ENCODE measurements at regions not wholly inside any gene's neighbourhood (a gene's known extent, or its start where the extent isn't known, plus 50 kb on each side); places are given as distances from the start of the nearest gene placed in this dataset.
A peak's percentile ranks its signal among the peaks of the same experiment; 100 is the strongest.

DNA sequence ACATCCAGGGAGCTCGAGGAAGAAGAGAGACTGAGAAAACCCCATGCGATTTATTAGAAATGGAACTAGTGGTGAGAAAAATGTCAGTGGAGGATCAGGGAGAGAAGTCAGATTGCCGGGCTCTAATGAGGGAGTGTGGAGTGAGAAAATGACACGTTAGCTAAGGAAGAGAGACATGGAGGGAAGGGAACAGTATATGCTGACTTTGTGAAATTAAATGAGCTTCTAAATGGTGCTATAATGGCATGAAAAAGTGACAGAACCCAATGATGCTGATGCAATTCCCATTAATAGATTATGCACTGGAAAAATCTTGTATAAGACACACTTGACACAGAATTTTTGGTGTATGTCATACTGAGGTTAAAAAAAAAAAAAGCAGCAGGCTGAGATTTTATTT, 112.6 kb downstream of the HSPH1 start:
- DNase-seq (ENCODE audit: low read depth in 2 of 2): no peak

DNA sequence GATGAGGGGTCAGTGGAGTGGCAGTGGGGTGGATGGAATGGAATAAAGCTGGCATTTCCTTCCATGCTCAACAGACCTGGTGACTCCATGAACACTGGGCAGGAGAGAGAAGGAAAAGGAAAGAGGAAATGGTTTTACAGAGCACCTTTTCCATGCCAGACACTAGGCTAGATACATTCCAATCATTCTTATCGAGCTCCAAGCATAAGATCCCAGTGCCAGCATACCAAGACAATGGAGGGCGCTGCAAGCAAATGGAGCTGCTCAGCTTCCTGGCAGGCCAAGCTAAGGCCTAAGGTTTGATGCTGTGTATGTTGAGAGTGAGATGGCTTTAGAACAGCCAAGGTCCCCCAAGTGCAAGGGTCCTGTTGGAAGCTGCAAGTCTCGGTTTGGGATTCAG, 113.2 kb downstream of the HSPH1 start:
- no peak for DNase-seq (ENCODE audit: low read depth in 2 of 2)

DNA sequence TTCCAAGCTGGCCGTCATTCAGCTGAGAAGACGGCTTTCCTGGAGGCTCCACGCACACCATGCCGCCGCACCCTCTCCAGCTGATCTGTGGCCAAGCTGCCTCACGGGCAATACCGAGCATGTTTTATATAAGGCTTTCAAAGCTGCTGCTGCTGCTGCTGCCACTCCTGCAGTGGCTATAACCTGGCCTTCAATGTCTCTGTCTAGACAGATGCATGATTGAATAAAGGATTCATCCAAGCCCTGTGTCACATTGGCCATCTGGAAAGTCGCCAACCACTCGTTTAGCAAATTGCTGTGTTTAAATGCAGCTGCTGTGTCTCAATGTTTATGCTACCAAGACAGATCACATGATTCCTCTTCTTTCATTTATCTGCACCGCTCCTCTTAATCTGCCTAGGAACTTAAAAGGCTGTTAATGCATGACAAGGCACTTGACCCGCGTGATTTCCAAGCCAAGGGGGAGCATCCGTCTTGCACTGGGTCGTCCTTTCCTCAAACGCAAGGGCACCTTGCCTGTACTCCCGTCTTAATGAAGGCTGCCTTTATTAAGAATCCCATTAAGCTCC, 114.3 kb downstream of the TEX26 start:
- DNase-seq (ENCODE audit: low read depth in 2 of 2): no peak

DNA sequence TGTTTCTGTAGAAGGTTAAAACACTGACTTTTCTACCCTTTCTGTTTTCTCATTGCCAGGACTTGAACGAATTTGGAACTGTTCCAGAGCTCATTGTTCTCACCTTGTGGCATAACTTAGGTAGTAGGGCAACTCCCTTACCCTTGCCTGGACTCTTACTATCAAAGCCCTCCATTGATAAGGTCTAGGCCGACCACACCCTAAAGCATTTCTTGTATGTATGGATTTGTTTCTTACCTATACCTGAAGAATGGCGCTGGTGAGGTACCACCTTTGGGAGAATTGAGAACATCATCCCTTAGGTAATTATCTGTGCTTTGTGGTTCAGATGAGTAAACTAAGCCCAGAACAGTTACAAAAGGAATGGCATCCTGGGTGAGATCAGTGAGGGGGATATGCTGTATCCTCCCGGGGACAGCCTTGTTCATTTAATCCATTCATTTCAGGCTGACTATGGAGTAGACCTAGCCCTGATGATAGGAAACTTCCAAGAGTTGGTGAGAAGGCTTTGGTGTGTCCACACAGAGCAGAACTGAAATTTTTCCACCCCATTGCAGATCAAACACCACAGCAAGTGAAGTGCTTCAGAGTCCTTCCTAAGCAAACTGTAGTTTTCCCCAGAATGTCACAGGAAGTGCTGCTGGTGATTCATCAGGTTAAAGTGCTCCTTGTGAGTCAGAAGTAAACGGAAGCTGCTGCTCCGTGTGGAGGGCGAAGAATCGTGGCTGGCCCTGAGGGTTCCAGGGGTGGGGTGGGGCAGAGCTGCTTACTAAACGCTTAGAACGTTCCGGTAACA, 113.0 kb downstream of the TEX26 start:
- DNase-seq (ENCODE audit: low read depth in 2 of 2): peak; percentile 56 to 57

DNA sequence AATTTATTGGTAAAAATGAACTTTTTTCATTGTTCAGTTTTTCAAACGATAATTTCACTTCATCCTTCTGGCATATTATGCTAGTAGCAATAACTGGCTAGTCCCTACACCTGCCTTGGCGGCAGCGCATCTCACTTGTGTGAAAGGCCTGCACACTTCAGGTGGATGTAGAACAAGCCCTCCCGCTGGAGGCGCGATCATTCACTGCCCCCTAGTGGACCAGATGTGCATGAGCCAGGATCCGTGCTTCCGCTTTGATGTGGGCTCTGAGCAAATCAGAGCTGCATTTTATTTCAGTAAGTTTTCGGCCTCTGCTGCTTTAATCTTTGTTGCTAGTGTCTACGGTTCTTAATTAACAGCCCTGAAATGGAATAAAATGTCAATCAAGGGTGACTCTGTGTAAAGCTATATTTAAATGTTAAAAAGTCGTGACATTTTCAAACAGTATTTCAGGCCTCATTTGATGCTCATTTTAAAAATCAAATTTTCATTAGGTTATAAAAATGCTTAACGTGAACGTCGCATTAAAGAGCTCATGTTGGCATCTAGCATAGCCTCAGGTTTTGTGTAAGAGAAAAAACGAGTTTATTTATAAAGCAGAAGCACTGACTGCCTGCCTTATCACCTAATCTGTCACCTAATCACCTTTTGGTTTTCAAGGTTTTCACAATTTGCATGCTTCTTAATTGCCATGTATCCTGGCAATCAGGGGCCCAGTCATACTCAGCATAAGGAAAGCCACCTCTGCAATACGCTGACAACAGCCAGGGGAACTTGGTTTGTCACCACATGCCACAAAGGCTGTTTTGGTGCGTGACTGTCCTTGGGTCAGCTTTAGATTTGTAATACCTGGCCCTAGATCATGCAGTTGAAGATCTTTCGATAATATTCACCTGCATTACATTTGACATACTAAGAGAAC, 112.2 kb downstream of the TEX26 start:
- peak; percentile 73 to 78 for DNase-seq (ENCODE audit: low read depth in 2 of 2)

DNA sequence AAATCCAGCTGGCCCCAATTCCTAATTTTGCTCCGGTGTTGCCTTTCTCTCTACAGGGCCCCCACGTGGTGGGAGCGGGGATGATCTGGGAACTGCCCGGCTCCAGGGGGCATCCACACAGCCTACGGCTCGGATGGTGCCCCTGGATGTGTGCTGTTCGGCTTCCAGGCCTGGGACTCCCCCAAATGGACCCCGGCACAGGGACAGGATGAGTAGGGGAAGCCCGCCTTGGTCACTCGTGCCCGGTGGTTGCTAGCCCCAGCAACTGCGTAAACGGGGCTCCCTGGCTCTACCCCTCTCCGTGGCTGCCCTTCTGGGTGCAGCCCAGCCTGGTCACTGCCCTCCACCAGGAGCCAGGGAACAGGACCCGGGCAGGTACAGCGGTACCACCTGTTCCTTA, 111.5 kb downstream of the TEX26 start:
- no peak for DNase-seq (ENCODE audit: low read depth in 2 of 2)

DNA sequence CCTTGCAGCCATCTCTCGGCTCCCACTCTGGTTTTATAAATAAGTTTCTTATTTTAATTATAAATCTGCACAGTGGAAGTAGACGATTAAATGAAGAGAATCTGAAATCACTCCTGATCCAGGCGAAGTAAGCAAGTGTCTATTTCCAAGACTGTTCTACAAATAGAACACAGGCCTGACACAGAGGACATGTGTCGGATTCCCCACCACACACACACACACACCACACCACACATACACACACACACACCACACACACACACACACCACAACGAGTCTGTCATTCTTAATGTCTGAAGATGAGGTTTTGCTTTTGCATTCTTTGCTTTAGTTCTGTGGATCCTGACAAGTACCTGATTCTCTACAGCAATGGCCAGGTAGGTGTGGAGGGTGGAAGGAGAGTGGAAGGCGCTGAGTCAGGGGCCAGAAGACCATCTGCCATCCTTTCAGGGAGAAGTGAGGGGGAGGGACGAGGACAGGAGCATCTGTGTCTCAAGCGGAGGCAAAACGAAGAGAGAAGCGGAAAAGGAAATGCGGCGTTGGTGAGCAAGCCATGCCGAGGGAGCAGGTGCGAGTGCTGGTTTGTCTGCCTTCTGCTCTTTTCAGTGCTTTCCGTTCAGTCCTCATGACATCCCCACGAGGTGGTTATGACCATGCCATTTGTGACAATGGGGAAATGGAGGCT, 110.2 kb downstream of the TEX26 start:
- no peak for DNase-seq (ENCODE audit: low read depth in 2 of 2)

DNA sequence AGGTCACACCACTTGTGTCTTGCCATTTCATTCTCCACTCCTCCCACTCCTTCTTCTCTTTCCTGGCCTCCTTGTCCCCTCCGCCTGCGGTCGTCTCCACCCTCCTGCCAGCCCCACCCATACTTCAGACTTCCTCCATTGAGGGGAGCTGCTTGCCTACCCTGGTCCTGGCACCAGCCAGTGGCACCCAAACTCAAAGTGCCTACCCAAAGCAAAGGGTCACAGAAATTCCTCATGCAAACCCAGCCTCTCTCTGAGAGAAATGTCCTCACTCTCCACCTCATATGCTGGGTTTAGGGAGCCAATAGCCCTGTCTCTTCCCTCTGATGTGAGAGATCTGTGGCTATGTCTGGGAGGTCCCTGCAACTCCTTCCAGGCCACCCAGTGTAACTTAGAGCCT, 109.6 kb downstream of the TEX26 start:
- no peak for DNase-seq (ENCODE audit: low read depth in 2 of 2)

DNA sequence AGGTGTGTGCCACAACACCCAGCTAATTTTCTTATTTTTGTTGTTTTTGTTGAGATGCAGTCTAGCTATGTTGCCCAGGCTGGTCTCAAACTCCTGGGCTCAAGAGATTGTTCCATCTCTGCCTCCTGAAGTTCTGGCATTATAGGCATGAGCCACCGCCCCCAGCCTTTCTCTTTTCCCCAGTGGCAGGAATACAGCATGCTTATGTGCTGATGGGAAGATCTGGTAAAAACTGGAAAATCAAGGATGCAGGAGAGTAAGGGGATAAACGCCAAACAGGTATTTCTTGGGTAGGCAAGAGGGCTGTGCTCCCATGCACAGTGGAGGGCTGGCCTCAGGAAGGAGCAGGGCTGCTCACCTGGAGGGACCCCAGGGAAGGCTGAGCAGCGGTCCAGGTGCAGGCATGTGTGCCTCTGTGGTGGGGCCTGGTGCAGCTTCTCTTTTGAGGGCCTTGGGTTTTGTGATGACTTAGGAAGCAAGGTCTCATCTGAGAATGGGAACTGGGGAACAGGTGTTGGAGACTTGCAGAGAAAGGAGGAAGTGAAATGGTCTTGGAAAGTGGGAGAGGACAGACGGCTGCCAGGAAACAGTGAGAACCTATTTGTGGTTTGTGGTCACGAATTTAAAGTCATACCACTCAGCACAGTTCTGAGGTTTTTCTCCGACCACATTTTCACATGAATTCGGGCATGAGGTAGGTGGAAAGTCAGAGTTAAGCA, 106.5 kb downstream of the TEX26 start:
- no peak for DNase-seq (ENCODE audit: low read depth in 2 of 2)

DNA sequence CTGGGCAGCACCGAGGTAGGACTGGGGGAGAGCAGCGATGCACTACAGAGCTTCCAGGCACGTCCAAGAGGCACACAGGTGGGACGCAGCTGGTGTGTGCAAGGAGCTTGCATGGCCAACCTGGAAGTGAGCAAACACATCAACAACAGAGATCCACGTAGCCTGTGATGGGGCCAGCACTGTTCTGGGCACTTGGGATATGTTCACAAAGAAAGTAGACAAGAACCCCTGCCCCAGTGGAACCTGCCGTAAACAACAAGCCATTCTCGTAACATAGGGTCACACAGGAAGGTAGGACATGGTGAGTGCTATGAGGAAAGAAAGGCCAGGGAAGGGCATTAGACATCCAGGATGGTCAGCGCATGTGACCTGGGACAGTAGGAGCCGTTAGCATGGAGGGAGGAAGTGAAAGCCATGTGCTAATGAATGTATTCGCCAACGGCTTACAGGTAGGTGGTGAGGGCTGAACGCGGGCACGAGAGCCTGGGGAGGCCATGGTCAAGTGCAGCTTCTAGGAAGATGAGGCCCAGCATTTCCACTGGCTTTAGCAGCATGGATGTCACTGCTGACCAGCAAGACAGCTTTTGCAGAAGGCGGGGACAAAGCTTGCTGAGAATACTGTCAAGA, 105.5 kb downstream of the TEX26 start:
- DNase-seq (ENCODE audit: low read depth in 2 of 2): no peak

DNA sequence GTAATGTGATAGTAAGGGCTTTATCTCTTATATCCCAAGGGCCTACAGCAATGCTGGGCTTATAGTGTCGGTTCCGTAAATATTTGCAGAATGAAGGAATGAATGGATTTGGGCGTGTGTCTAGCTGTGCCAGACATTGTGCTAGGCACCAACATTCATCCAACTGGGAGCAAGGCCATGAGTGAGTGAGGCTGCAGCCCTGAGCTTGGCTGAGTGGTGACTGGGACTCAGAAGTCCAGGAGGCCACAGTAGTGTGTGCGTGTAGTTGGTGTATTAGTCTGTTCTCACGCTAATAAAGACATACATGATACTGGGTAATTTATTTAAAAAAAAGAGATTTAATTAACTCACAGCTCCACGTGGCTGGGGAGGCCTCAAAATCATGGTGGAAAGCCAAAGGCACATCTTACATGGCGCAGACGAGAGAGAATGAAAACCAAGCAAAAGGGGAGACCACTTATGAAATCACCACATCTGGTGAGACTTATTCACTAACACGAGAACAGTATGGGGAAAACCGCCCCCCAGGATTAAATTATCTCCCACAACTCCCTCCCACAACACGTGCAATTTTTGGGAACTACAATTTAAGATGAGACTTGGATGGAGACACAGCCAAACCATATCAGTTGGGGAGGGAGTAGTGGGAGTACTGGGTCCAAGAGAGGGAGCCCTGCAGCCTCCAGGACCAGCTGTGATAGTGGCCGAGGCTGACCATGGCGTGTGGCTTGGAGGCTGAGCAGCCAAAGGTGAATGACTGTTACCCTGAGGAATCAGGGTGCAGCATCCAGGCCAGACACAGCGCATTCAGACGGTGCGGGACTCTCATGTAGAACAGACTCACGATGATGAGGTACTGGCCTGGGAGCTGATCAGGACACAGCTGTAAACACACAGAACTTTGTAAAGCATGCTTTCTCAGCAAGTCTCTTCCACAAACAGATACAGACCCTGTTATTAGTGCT, 104.6 kb downstream of the TEX26 start:
- DNase-seq (ENCODE audit: low read depth in 2 of 2): no peak

DNA sequence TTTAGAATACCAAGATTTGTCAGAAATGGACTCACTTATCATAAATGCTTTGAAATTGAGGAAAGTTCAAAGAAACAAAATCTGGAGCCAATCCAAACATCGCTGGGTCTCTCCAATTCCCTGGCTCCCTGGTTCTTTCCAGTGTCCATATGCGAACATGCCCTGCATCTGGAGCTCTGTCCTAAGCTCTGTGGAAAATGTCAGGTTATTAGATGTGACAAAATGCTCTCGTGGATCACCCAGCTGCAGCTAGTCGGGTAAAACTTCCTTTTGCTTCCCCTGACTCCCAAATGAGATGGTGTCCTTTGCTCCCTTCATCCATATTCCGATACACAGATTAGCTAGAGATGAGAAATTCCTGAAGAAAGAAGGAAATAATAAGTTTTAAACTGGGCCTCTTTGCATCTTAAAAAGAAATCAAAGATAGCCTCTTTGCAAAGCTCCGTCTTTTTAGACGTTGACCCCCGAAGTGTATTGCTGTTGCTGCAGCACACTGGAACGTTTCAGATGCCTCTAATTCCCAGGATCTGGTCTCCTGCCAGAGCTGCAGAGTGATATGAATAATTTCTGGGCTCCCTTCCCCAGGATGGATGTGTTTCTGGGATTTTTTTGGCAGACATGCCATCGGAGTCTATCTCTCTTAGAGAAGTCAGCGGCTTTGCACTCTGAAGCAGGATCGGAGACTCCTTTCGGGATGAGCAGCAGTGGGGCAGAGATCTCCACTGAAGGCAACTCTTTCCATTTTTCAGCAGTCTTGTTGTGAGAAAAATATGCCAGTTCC, 102.9 kb downstream of the TEX26 start:
- DNase-seq (ENCODE audit: low read depth in 2 of 2): no peak

DNA sequence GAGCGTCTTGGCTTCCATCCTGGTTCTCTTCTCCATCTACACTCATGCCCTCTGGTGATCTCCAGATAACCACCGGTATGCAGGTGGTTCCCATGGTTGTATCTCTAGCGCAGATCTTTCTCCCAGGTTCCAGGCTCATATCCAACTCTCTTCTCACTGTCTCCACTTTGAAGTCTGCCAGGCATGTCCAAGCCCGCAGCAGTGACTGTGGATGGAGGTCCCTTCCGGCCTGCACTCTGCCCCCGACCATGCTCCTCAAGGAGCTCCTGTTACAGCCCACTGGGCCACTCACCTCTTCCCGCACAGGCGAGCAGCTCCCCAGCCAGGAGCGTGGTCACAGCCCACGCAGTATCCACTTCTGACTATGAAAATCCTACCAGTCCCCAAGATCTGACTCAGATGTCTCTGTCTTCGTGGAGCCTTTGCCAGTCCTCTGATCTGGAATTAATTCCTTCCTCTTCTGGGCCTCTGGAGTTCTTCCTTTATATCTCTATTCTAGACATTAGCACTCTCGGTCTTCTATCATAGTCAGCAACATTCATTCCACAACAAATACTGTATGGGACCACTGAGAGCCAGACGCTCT, 100.2 kb downstream of the TEX26 start:
- DNase-seq (ENCODE audit: low read depth in 2 of 2): no peak

DNA sequence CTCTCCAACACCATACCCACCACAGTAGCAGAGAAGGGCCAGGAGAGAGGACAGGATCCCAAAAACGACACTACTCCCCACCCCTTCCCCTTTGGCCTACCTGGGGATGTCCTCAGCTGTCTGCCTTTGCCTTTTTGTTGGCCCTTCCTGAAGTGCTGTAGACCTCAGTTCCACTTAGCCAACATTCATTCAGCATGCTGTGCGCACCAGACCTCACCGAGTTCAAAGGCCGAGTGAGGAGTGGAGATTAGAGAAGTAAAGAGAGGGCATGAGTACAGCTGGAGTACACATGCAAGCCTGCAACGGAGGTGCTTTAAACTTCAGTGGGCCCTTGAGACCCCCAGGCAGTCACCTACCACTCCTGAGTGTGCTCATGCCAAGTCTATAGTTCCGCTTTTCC, 99.0 kb downstream of the TEX26 start:
- no peak for DNase-seq (ENCODE audit: low read depth in 2 of 2)

DNA sequence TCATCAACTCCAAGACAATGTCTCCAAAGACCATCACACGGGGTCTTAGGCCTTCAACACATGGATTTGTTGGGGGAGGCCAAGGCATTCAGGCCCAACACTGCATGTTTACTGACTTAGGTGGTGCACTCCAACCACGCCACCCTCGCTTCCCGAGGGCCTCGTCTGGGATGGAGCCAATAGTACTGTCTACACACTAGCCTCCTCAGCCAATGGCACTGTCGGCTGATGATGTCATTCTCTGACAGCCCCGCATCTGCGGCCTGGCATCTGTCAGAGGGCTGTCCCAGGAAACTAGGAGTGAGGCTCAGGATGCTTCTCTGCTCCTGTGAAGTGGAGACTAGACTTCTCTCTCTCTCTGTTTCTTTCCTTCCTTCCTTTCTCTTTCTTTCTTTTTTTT, 96.6 kb downstream of the TEX26 start:
- DNase-seq (ENCODE audit: low read depth in 2 of 2): no peak

DNA sequence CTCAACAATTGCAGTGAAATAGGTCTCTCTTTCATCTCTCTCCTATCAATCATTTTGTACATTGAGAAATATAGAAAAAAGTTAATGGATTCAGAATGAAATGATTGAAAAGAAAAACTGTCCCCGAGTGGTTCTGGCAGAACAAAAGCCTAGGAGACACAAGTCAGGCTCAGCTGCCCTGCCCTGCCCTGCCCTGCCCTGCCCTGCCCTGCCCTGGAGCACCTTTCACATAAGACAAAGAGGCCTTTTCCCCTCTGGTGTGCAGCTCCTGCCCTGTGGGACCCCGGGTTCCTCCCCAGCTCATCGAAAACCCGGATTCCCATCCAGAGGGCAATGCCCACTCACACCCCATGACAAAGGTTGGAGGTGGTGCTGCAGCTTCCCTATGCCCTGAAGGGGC, 94.7 kb downstream of the TEX26 start:
- DNase-seq (ENCODE audit: low read depth in 2 of 2): no peak

Measured in activated CD4-positive, alpha-beta T cell treated with anti-CD3 and anti-CD28 coated beads for 24 hours (primary cell).